Spleen (tissue), 7 donors: ENCODE measurements at regions not wholly inside any gene's neighbourhood (a gene's known extent, or its start where the extent isn't known, plus 50 kb on each side); places are given as distances from the start of the nearest gene placed in this dataset.

ENCODE experiments used
- POLR2A ChIP-seq, 3 donors: fragments of 450-650 bp; IDR thresholded peaks; one replicate each; pipeline ENCODE4 v1.5.1; 2017; ENCODE audit warnings: antibody characterized with exemption in 3 of 3, mild to moderate bottlenecking in 1 of 3
- POLR2AphosphoS5 ChIP-seq, 3 donors: sonication (generic); formaldehyde crosslinking; IDR thresholded peaks; one replicate each; pipeline ENCODE4 v1.5.1; 2017; ENCODE audit warnings: antibody characterized with exemption in 3 of 3
- TF ChIP-seq, protein P1 (sequence below), 11 experiments: fragments of 200-600 bp in 7 of 11; fragments of 450-650 bp in 4 of 11; sonication (generic) in 4 of 11; IDR thresholded peaks in 8 of 11; conservative IDR thresholded peaks in 3 of 11; 1 replicate in 7 of 11; 2 replicates in 4 of 11; pipeline versions ENCODE4 v1.4.0 to v1.8.0; 2016 to 2021; ENCODE audit warnings: antibody characterized with exemption in 11 of 11, inconsistent platforms in 4 of 11, mild to moderate bottlenecking in 1 of 11
- donor health status: DM: no; HTN: no; CAD: no; lungs with moderate emphysema.
- donor health status: DM: no; HTN: no; CAD: no.
- donor health status: DM: no; HTN: no; CAD: no.

DNA sequence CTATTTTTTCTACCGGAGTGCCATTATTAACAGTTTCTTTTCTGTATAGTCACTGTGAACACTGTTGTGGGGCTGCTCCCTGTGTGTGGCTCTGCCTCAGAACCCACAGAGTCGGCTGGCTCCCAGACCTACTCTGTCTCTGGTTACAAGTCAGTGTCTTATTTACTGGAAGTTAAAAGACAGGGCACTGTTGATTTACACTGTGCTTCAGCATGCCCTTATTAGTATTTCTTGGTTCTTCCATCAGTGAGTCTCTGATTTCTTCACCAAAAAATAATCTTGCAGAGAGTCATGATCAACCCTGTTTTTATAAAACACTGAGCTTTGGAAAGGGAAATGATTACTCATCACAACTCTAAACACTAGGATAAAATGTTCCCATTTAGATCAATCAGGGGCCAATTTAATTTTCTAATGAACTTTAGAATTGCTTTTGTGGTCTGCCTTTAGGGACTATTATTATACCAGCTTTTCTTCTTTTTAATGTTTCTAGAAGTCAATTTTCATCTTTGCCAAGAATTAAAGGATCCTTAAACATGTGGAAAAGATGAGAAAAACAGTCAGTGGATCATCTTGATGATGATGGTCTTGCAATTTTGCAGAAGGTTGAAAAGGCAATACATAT is 92.6 kb downstream of the UTRN start:
- TF ChIP-seq, protein P1, sequence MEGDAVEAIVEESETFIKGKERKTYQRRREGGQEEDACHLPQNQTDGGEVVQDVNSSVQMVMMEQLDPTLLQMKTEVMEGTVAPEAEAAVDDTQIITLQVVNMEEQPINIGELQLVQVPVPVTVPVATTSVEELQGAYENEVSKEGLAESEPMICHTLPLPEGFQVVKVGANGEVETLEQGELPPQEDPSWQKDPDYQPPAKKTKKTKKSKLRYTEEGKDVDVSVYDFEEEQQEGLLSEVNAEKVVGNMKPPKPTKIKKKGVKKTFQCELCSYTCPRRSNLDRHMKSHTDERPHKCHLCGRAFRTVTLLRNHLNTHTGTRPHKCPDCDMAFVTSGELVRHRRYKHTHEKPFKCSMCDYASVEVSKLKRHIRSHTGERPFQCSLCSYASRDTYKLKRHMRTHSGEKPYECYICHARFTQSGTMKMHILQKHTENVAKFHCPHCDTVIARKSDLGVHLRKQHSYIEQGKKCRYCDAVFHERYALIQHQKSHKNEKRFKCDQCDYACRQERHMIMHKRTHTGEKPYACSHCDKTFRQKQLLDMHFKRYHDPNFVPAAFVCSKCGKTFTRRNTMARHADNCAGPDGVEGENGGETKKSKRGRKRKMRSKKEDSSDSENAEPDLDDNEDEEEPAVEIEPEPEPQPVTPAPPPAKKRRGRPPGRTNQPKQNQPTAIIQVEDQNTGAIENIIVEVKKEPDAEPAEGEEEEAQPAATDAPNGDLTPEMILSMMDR (IDR thresholded peaks at IDR 0.05 in 8 of 11, conservative IDR thresholded peaks at IDR 0.05 in 3 of 11): no peak
- TF ChIP-seq POLR2AphosphoS5 (IDR thresholded peaks at IDR 0.05): no peak
- TF ChIP-seq POLR2A (IDR thresholded peaks at IDR 0.05): no peak
